BLaER1 (cell line): ENCODE measurements at regions not wholly inside any gene's neighbourhood (a gene's known extent, or its start where the extent isn't known, plus 50 kb on each side); places are given as distances from the start of the nearest gene placed in this dataset.

ENCODE experiments used
- H3K27ac ChIP-seq: shearing (Covaris generic); formaldehyde crosslinking; 2 replicates; pipeline ENCODE4 v1.8.1; 2022
- H3K27me3 ChIP-seq: shearing (Covaris generic); formaldehyde crosslinking; 2 replicates; pipeline ENCODE4 v1.8.1; 2022
- H3K36me3 ChIP-seq: shearing (Covaris generic); formaldehyde crosslinking; 2 replicates; pipeline ENCODE4 v1.8.1; 2022
- H3K4me1 ChIP-seq: shearing (Covaris generic); formaldehyde crosslinking; 2 replicates; pipeline ENCODE4 v1.8.1; 2022
- H3K4me2 ChIP-seq: shearing (Covaris generic); formaldehyde crosslinking; 2 replicates; pipeline ENCODE4 v1.8.1; 2022
- H3K4me3 ChIP-seq: shearing (Covaris generic); formaldehyde crosslinking; 2 replicates; pipeline ENCODE4 v1.8.1; 2022
- H3K9ac ChIP-seq: shearing (Covaris generic); formaldehyde crosslinking; 2 replicates; pipeline ENCODE4 v1.8.1; 2022
- H3K9me3 ChIP-seq: shearing (Covaris generic); formaldehyde crosslinking; 2 replicates; pipeline ENCODE4 v1.8.1; 2022
- H4K20me1 ChIP-seq: shearing (Covaris generic); formaldehyde crosslinking; 2 replicates; pipeline ENCODE4 v1.8.1; 2022
- Cebpa-rat ChIP-seq: shearing (Covaris generic); IDR thresholded peaks from 2 replicates; pipeline ENCODE4 v1.8.1; 2022

DNA sequence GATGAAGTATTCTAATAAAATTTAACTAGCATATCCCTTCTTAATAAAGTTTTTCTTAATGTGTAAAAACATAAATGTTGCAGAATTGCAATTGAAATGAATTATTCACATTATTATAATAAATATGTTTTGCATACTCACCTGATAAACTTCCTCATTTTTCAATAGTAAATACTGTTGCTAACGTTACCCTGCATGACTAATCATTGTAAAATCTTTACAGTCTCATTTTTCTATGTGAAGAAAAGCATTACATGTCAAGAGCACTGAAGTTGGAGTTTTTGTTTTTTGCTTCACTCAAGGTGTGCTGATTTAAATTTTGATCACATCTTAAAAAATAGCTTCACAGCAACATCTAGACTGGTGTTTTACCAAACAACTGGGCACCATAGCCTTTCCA is 157.2 kb upstream of the CDH18 start:
- Histone ChIP-seq H3K27ac (no peak overlapping the region), H3K9ac (no peak overlapping the region), H3K9me3 (no peaks in the 10 kb centered on the region), H3K36me3 (no peaks in the 10 kb centered on the region), H3K4me3 (no peak overlapping the region), H3K27me3 (no peaks in the 10 kb centered on the region), H4K20me1 (no peaks in the 10 kb centered on the region), H3K4me2 (no peak overlapping the region), H3K4me1 (no peaks in the 10 kb centered on the region)
- TF ChIP-seq Cebpa-rat, result no peak

DNA sequence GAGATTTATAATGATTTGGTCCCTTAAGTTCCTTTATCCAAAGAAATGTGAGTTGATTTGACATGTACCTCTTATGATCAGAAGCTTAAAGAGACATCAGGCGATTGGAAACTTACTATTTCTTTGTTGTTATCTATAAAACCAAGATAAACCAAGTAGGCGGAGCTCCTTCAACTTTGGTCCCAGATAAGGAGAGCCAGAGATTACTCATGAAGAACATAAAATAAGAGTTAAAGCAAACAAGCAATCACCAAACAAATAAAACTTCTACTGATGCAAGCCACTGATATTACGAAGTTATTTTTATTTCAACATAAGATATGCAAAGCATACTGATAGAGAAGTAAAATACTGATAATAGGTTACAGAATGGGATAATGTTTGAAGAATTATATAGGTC is 141.5 kb upstream of the CDH18 start:
- Histone ChIP-seq H4K20me1 (no peaks in the 10 kb centered on the region), H3K9ac (no peak overlapping the region), H3K27me3 (no peaks in the 10 kb centered on the region), H3K9me3 (no peaks in the 10 kb centered on the region), H3K36me3 (no peaks in the 10 kb centered on the region), H3K27ac (no peak overlapping the region), H3K4me3 (no peak overlapping the region), H3K4me1 (no peaks in the 10 kb centered on the region), H3K4me2 (no peak overlapping the region)
- no peak for TF ChIP-seq Cebpa-rat

DNA sequence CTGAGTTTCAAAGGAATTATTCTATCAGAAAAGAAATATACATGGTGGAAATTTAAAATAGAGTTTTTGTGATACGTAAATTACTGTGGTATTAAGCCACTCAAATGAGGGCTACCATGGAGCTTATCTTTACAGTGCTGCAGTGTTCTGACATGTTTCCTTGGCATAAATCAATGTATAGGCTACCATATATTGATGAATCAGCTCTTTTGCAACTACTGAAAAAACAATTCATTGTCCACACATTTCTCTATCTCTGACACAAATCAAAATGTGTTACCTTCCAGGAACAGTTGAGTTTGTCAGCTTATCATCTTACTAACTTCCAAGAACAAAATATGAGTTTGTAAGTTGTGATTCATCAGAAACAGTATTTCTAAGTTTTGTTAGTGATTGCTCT is 140.3 kb upstream of the CDH18 start:
- Histone ChIP-seq H3K4me2 (no peak overlapping the region), H3K36me3 (no peaks in the 10 kb centered on the region), H4K20me1 (no peaks in the 10 kb centered on the region), H3K4me3 (no peak overlapping the region), H3K27ac (no peak overlapping the region), H3K9me3 (no peaks in the 10 kb centered on the region), H3K4me1 (no peaks in the 10 kb centered on the region), H3K27me3 (no peaks in the 10 kb centered on the region), H3K9ac (no peak overlapping the region)
- no peak for TF ChIP-seq Cebpa-rat

DNA sequence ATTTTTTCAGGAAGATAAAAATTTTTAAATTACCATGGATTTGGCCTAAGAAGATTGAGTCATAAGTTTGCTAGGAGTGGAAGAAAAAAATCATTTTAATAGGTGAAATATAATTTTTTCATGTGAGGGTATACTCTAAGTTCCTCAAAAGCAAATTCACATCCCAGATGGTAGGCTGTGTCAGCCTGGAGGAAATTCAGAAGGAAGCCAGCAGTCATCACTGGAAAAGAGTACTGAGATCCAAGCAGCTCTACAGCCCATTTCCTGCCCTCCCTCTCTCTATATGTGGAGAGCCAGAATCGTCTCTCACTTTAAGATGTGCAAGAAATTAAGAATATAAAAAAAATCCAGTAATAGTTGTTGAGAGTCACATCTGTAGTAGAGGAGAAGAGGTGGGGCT is 126.5 kb upstream of the CDH18 start:
- H3K4me1 ChIP-seq, result no peaks in the 10 kb centered on the region
- no peaks in the 10 kb centered on the region for H3K9me3 ChIP-seq
- H3K27ac ChIP-seq, result no peak overlapping the region
- H3K27me3 ChIP-seq, result no peaks in the 10 kb centered on the region
- no peaks in the 10 kb centered on the region for H4K20me1 ChIP-seq
- no peak overlapping the region for H3K9ac ChIP-seq
- H3K4me2 ChIP-seq, result no peak overlapping the region
- no peak for TF ChIP-seq Cebpa-rat
- H3K36me3 ChIP-seq, result no peaks in the 10 kb centered on the region
- no peak overlapping the region for H3K4me3 ChIP-seq

DNA sequence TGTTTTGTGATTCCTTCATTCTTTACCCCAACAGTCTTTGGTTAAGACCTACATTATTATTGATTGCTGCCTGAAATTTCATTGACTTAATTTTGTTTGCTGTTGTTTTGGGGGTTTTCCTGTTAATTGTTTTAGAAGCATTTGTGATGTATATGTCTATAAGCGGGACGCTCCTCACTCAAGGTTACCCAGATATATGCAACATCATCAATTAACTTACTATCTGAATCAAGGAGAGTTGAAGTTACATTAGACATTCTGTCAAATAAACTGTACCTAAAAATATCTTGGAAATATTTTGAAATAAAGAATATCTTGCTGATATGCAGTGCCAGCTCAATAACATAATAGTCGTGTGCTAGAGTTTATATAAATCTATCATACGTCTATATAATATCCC is 125.9 kb upstream of the CDH18 start:
- Histone ChIP-seq H3K4me1 (no peaks in the 10 kb centered on the region), H3K27me3 (no peaks in the 10 kb centered on the region), H3K9me3 (no peaks in the 10 kb centered on the region), H3K27ac (no peak overlapping the region), H4K20me1 (no peaks in the 10 kb centered on the region), H3K4me3 (no peak overlapping the region), H3K4me2 (no peak overlapping the region), H3K36me3 (no peaks in the 10 kb centered on the region), H3K9ac (no peak overlapping the region)
- TF ChIP-seq Cebpa-rat, result no peak

DNA sequence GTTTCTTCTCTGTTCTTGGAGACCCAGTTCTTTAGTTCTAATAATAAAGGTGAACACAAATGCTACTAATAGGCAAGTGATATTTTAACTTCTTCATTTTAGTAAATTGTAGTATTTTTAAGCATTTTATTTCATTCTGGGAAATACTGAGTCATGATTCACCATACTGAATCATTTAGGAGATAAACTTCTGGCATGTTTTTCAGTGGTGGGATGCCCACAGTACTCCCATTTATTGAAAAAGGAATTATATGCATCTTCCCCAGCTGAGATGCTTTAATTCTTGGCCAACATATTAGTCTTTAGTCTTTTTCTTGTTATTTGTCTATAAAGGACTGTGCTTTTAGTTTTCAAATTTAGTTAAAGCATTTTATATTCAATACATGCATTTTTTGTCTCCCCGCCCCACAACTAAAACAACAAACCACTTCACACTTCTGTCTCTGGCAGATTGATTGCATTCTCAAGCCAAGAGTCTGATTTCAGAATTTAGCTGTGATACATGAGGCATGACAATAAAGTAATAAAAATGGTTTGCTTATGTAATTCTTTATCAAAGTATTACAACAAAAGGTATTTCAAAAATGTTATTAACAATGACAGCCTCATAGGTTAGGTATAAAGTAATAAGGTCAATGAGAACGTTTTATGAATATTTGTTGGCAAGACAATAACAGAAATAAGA is 125.2 kb upstream of the CDH18 start:
- no peaks in the 10 kb centered on the region for H3K9me3 ChIP-seq

DNA sequence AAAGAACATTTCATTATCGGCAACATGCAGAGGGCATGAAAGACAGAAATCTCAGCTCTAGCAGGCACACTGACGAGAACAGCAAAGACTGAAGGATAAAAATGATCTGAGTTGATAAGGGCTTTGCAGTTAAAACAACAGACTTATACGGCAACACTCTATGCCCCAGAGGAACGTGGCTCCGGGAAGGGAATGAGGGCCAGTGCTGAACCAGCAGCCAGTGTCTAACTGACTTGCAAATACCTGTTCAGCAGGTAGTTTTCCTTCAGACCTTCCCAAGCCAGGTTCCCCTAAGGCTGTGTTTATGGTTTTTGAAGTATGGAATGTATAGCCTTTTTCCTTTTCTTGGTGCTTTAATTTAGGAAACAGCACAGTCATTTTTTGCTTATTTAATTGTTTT is 121.3 kb upstream of the CDH18 start:
- Histone ChIP-seq H3K9me3 (no peaks in the 10 kb centered on the region), H4K20me1 (no peaks in the 10 kb centered on the region), H3K27me3 (no peaks in the 10 kb centered on the region), H3K27ac (no peak overlapping the region), H3K4me2 (no peak overlapping the region), H3K4me1 (no peaks in the 10 kb centered on the region), H3K9ac (no peak overlapping the region), H3K4me3 (no peak overlapping the region), H3K36me3 (no peaks in the 10 kb centered on the region)
- no peak for TF ChIP-seq Cebpa-rat

More for the DNA sequence above, 125.2 kb upstream of the CDH18 start:
- no peaks in the 10 kb centered on the region for H3K36me3 ChIP-seq
- no peaks in the 10 kb centered on the region for H4K20me1 ChIP-seq
- no peak overlapping the region for H3K4me2 ChIP-seq
- no peaks in the 10 kb centered on the region for H3K4me1 ChIP-seq
- H3K27ac ChIP-seq, result no peak overlapping the region
- H3K4me3 ChIP-seq, result no peak overlapping the region
- no peak for TF ChIP-seq Cebpa-rat
- no peaks in the 10 kb centered on the region for H3K27me3 ChIP-seq
- H3K9ac ChIP-seq, result no peak overlapping the region

DNA sequence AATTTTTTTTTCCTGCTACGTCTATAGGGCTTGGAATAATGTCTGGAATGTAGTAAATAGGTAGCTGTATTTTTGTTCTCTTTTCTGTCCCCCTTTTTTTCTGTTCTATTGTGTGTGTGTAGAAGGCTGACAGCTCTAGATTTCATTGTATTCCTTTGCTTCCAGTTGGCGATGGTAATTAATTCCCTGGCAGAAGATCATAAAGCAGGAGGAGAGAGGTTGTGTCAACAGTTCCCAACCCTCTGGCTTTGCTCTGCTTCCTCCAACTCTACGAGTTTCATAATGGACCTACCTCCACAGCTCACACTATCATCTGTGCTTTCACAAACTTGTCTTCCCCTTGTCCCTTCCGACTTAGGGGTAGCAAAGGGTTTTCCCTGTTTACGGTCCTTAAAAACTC is 117.9 kb upstream of the CDH18 start:
- H3K9me3 ChIP-seq, result no peaks in the 10 kb centered on the region
- H3K4me3 ChIP-seq, result no peak overlapping the region
- H3K27ac ChIP-seq, result no peak overlapping the region
- H3K27me3 ChIP-seq, result no peaks in the 10 kb centered on the region
- no peak overlapping the region for H3K9ac ChIP-seq
- no peak overlapping the region for H3K4me2 ChIP-seq
- H3K4me1 ChIP-seq, result no peaks in the 10 kb centered on the region
- H3K36me3 ChIP-seq, result no peaks in the 10 kb centered on the region
- TF ChIP-seq Cebpa-rat, result no peak
- H4K20me1 ChIP-seq, result no peaks in the 10 kb centered on the region

DNA sequence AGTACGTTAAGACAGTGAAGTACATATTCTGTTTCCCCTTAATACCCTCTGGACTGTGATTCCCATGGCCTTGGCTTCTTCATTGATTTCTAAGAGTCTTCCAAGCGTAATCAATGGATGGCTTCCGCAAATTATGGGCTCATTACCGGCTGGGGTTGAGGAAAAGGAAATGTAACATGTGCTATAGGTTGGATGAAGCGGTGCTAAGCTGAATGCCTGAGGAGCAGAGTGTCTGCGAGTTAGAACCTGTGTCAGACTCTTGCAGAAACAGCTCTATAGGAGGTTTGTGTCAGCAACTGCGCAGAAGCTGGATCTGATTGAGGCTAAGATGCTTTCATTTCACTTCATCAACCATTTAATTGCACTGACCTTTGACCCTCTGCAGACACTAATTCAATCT is 114.3 kb upstream of the CDH18 start:
- H3K4me2 ChIP-seq, result no peak overlapping the region
- no peaks in the 10 kb centered on the region for H3K4me1 ChIP-seq
- no peaks in the 10 kb centered on the region for H3K36me3 ChIP-seq
- no peaks in the 10 kb centered on the region for H3K27me3 ChIP-seq
- H3K4me3 ChIP-seq, result no peak overlapping the region
- no peak for TF ChIP-seq Cebpa-rat
- no peaks in the 10 kb centered on the region for H4K20me1 ChIP-seq
- no peaks in the 10 kb centered on the region for H3K9me3 ChIP-seq
- no peak overlapping the region for H3K9ac ChIP-seq
- no peak overlapping the region for H3K27ac ChIP-seq

DNA sequence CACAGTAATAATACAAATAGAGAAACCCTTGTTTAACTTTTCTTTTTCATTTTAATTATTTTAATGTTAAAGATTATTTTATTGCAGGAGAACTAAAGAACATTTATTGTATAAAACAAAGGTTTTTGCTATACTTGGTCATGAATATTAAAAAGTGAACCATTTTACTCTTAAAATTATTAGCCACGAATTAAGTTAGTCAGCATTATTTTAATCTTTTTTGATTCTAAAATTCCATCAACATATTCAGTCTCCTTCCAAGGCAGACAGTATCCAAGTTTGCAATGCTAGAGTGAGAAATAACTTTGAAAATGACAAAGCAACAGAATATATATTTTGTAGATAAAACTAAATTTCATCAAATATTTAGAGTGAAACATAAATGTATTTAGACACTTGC is 110.7 kb upstream of the CDH18 start:
- no peaks in the 10 kb centered on the region for H3K9me3 ChIP-seq
- no peaks in the 10 kb centered on the region for H3K36me3 ChIP-seq
- no peak overlapping the region for H3K4me2 ChIP-seq
- H3K27ac ChIP-seq, result no peak overlapping the region
- no peaks in the 10 kb centered on the region for H4K20me1 ChIP-seq
- no peaks in the 10 kb centered on the region for H3K27me3 ChIP-seq
- TF ChIP-seq Cebpa-rat, result no peak
- no peak overlapping the region for H3K9ac ChIP-seq
- no peaks in the 10 kb centered on the region for H3K4me1 ChIP-seq
- H3K4me3 ChIP-seq, result no peak overlapping the region

DNA sequence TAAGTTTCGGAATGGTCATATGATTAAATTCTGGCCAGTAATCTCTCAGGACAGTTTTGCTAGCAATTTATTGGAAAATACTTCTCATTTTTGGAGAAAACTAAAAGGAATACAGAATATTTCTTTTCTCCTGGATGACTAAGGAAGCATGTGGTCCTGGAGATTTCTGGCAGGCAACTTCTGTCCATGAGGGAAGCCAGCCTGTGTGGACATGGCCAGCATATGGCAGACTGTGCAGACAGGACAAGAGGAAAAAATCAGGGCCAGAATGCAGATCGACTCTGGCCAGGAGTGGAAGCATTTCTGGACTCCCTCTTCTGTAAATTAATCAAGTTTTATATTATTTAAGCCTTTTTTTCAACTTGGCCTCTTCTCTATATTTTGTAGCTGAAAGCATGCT is 100.4 kb upstream of the CDH18 start:
- Histone ChIP-seq H3K4me3 (no peak overlapping the region), H4K20me1 (no peaks in the 10 kb centered on the region), H3K4me2 (no peak overlapping the region), H3K36me3 (no peaks in the 10 kb centered on the region), H3K4me1 (no peaks in the 10 kb centered on the region), H3K9ac (no peak overlapping the region), H3K27ac (no peak overlapping the region), H3K27me3 (no peaks in the 10 kb centered on the region), H3K9me3 (peaks cover 7% of the 10 kb centered on the region)
- no peak for TF ChIP-seq Cebpa-rat
